Mesenchymal stem cell (in vitro differentiated cells and primary cell): ENCODE measurements at regions not wholly inside any gene's neighbourhood (a gene's known extent, or its start where the extent isn't known, plus 50 kb on each side); places are given as distances from the start of the nearest gene placed in this dataset.

Source experiments
- DNase-seq: peaks from one replicate; pipeline ENCODE4 v3.0.0-alpha.2; 2013
- H2AFZ ChIP-seq: one replicate; pipeline ENCODE4 v1.6.1; 2013; ENCODE audit warnings: low read depth, mild to moderate bottlenecking, control low read depth, inconsistent platforms, low read length, moderate library complexity
- H2AK5ac ChIP-seq: 2 replicates; pipeline ENCODE4 v1.6.1; 2013; ENCODE audit warnings: low read length, moderate library complexity, mild to moderate bottlenecking, inconsistent platforms; ENCODE audit not compliant: severe bottlenecking
- H2BK120ac ChIP-seq: one replicate; pipeline ENCODE4 v1.6.1; 2013; ENCODE audit warnings: low read depth, mild to moderate bottlenecking, inconsistent platforms, low read length, moderate library complexity
- H2BK12ac ChIP-seq, 2 experiments: one replicate each; pipeline ENCODE4 v1.6.1; 2013; ENCODE audit warnings: inconsistent platforms in 2 of 2, low read length in 2 of 2, mild to moderate bottlenecking in 2 of 2, moderate library complexity in 2 of 2, control low read depth in 1 of 2
- H2BK15ac ChIP-seq: one replicate; pipeline ENCODE4 v1.6.1; 2013; ENCODE audit warnings: mild to moderate bottlenecking, low read depth, inconsistent platforms; ENCODE audit not compliant: poor library complexity, severe bottlenecking
- H2BK5ac ChIP-seq: 2 replicates; pipeline ENCODE4 v1.6.1; 2013; ENCODE audit warnings: low read depth, mild to moderate bottlenecking, low read length, control low read depth, inconsistent platforms; ENCODE audit not compliant: poor library complexity, severe bottlenecking
- H3K14ac ChIP-seq, 2 experiments: one replicate each; pipeline ENCODE4 v1.6.1; 2013; ENCODE audit warnings: inconsistent platforms in 2 of 2, low read length in 2 of 2, control low read depth in 1 of 2, mild to moderate bottlenecking in 1 of 2, moderate library complexity in 1 of 2
- H3K18ac ChIP-seq, 2 experiments: one replicate each; pipeline ENCODE4 v1.6.1; 2013; ENCODE audit warnings: inconsistent platforms in 2 of 2, low read length in 2 of 2, control low read depth in 1 of 2, low read depth in 1 of 2, mild to moderate bottlenecking in 1 of 2
- H3K23ac ChIP-seq, 2 experiments: one replicate each; pipeline ENCODE4 v1.6.1; 2013; ENCODE audit warnings: inconsistent platforms in 2 of 2, low read length in 2 of 2, mild to moderate bottlenecking in 2 of 2, moderate library complexity in 2 of 2, control low read depth in 1 of 2
- H3K27ac ChIP-seq: 2 replicates; pipeline ENCODE4 v1.5.1; 2013; ENCODE audit warnings: mild to moderate bottlenecking, moderate library complexity, low read length, control low read depth, inconsistent platforms; ENCODE audit not compliant: poor library complexity, severe bottlenecking
- H3K27me3 ChIP-seq, 2 experiments: 2 replicates each; pipeline versions ENCODE4 v1.6.1 to v1.7.0; 2013; ENCODE audit warnings: low read length in 2 of 2, mild to moderate bottlenecking in 2 of 2, moderate library complexity in 2 of 2, control low read depth in 1 of 2, inconsistent platforms in 1 of 2; ENCODE audit not compliant: control insufficient read depth in 1 of 2, insufficient read depth in 1 of 2
- H3K36me3 ChIP-seq, 2 experiments: 2 replicates each; pipeline versions ENCODE4 v1.6.1 to v1.7.0; 2013; ENCODE audit warnings: low read length in 2 of 2, control low read depth in 1 of 2, inconsistent platforms in 1 of 2, low read depth in 1 of 2, mild to moderate bottlenecking in 1 of 2; ENCODE audit not compliant: insufficient read depth in 2 of 2, control insufficient read depth in 1 of 2
- H3K4ac ChIP-seq, 2 experiments: one replicate each; pipeline ENCODE4 v1.6.1; 2013; ENCODE audit warnings: inconsistent platforms in 2 of 2, low read length in 2 of 2, mild to moderate bottlenecking in 2 of 2, moderate library complexity in 2 of 2, control low read depth in 1 of 2, low read depth in 1 of 2
- H3K4me1 ChIP-seq: 2 replicates; pipeline ENCODE4 v1.6.1; 2013; ENCODE audit warnings: low read depth, low read length, control low read depth; ENCODE audit not compliant: control insufficient read depth, insufficient read depth
- H3K4me2 ChIP-seq: 2 replicates; pipeline ENCODE4 v1.6.1; 2013; ENCODE audit warnings: low read length, mild to moderate bottlenecking, inconsistent platforms; ENCODE audit not compliant: poor library complexity, severe bottlenecking
- H3K4me3 ChIP-seq, 2 experiments: 2 replicates each; pipeline versions ENCODE4 v1.5.1 to v1.7.0; 2013; ENCODE audit warnings: low read length in 2 of 2, mild to moderate bottlenecking in 2 of 2, control low read depth in 1 of 2, low read depth in 1 of 2; ENCODE audit not compliant: insufficient read depth in 1 of 2
- H3K79me1 ChIP-seq: replicated peaks from 2 replicates; pipeline ENCODE4 v1.6.1; 2013; ENCODE audit warnings: mild to moderate bottlenecking, control low read depth, low read length, inconsistent platforms; ENCODE audit not compliant: poor library complexity, severe bottlenecking
- H3K9ac ChIP-seq: 2 replicates; pipeline ENCODE4 v1.7.0; 2013; ENCODE audit warnings: mild to moderate bottlenecking, low read length, moderate library complexity
- H3K9me3 ChIP-seq: 2 replicates; pipeline ENCODE4 v1.7.0; 2013; ENCODE audit warnings: mild to moderate bottlenecking, low read length; ENCODE audit not compliant: control insufficient read depth
- H4K8ac ChIP-seq: one replicate; pipeline ENCODE4 v1.6.1; 2013; ENCODE audit warnings: inconsistent platforms, mild to moderate bottlenecking, low read length, moderate library complexity
- H4K91ac ChIP-seq: one replicate; pipeline ENCODE4 v1.6.1; 2013; ENCODE audit warnings: mild to moderate bottlenecking, low read length, inconsistent platforms
- WGBS: methylation state at CpG from one replicate; pipeline ENCODE4 v1.1.7; 2013; ENCODE audit warnings: mixed read lengths; 5-methylcytosine and 5-hydroxymethylcytosine counted together

DNA sequence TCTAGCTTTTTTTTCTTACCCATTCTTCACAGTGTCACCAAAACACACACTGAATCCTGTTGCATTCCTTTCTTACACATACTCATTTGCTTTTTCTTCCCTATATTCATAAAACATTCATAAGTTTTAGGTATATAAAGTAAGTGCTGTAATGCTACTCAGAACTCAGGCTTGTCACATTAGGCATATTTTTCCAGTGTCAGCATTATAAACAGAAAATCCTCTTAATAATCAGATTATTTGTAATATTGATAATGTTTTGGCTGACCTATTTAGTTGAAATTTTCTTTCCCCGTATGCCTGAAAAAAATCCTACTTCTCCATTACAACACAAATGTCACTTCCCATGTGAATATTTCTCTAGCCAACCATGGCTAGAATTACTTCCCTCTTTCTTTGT lies 743.0 kb upstream of the NUDT12 start:
- Histone ChIP-seq H3K4me1 (no peaks in the 10 kb centered on the region), H3K9me3 (no peaks in the 10 kb centered on the region), H3K14ac (no peak overlapping the region), H3K27me3 (no peaks in the 10 kb centered on the region), H2AK5ac (no peak overlapping the region), H2BK120ac (no peak overlapping the region), H3K4ac (no peak overlapping the region), H3K79me1 (no peaks in the 10 kb centered on the region), H3K36me3 (no peaks in the 10 kb centered on the region), H3K4me3 (no peak overlapping the region), H2BK5ac (no peak overlapping the region), H3K27ac (no peak overlapping the region), H3K4me2 (no peak overlapping the region), H3K9ac (no peak overlapping the region), H3K18ac (no peak overlapping the region), H2AFZ (no peak overlapping the region), H3K23ac (no peak overlapping the region), H4K91ac (no peak overlapping the region), H2BK12ac (no peak overlapping the region), H2BK15ac (no peak overlapping the region), H4K8ac (no peak overlapping the region)
- WGBS: 100% methylated on average over 1 of the region's 1 CpG
- no peak for DNase-seq

DNA sequence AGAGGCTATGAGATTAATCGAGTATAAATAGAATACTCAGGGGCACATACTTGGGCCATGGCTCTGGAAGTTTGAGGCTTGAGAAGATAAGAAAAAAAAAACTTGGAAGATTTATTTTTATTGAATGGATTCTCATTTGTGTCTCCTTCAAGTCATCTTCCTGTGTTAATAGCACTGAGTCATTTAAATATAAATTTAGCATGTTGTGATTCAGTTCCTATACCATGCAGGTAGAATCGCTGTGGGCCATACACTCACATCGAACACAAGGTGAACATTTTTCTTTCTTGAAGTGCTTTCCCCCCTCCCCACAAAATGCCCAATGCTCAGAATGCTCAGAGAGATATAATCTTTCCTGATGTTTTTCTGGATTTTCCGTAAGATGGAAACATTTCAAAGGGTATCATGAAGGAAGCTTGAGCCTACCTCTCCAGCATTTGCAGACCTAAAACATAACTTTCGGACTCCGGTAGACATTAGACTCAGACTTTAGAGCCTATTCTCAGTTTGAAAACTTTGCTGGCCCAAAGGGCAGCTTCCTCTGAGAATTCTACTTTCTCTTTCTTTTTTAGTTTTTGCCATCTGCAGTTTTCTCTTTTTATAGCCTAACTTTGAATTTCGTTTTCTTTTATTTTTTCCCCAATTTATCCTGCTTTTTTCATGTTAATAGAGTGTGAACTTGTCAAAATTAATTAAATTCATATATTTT lies 737.6 kb upstream of the NUDT12 start:
- over 99% methylated on average over 6 of the region's 7 CpGs for WGBS
- Histone ChIP-seq H3K23ac (no peak overlapping the region), H3K18ac (no peak overlapping the region), H2AK5ac (no peak overlapping the region), H4K91ac (no peak overlapping the region), H3K9me3 (no peaks in the 10 kb centered on the region), H2BK12ac (no peak overlapping the region), H3K4me3 (no peak overlapping the region), H3K4me1 (no peaks in the 10 kb centered on the region), H3K27me3 (no peaks in the 10 kb centered on the region), H3K79me1 (no peaks in the 10 kb centered on the region), H3K4ac (no peak overlapping the region), H2AFZ (no peak overlapping the region), H2BK15ac (no peak overlapping the region), H3K14ac (no peak overlapping the region), H4K8ac (no peak overlapping the region), H3K36me3 (no peaks in the 10 kb centered on the region), H2BK120ac (no peak overlapping the region), H2BK5ac (no peak overlapping the region), H3K4me2 (no peak overlapping the region), H3K9ac (no peak overlapping the region), H3K27ac (no peak overlapping the region)
- no peak for DNase-seq

DNA sequence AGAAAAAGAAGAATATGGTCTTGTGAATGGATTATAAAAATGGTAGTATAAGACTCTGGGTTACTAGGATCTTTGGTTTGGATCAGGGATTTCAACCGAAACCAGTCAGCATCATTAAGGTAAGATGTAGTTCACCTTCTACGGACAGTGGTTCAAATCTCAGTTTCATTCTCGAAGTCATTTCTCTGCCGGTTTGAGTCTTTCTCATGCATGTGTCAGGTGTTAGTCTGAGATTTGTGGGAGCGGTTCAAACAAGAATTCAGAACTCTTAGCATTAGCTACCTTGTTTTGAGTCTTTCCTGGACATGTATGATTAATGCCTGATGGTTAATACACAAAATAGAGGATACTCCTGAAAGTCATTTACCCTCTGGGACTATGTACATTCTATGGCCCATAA lies 735.9 kb upstream of the NUDT12 start:
- no peaks in the 10 kb centered on the region for H3K9me3 ChIP-seq
- no peak overlapping the region for H3K4ac ChIP-seq
- no peak overlapping the region for H2BK12ac ChIP-seq
- H3K36me3 ChIP-seq: no peaks in the 10 kb centered on the region
- no peak overlapping the region for H3K27ac ChIP-seq
- WGBS: 94% methylated on average over 5 of the region's 5 CpGs
- H4K8ac ChIP-seq: no peak overlapping the region
- H3K27me3 ChIP-seq: no peaks in the 10 kb centered on the region
- H3K4me2 ChIP-seq: no peak overlapping the region
- H2AFZ ChIP-seq: no peak overlapping the region
- no peak overlapping the region for H3K9ac ChIP-seq
- no peak overlapping the region for H2BK15ac ChIP-seq
- H3K14ac ChIP-seq: no peak overlapping the region
- no peaks in the 10 kb centered on the region for H3K79me1 ChIP-seq
- H3K23ac ChIP-seq: no peak overlapping the region
- no peak overlapping the region for H4K91ac ChIP-seq
- H3K4me1 ChIP-seq: no peaks in the 10 kb centered on the region
- H2AK5ac ChIP-seq: no peak overlapping the region
- no peak overlapping the region for H3K18ac ChIP-seq
- H2BK120ac ChIP-seq: no peak overlapping the region
- no peak for DNase-seq
- no peak overlapping the region for H2BK5ac ChIP-seq
- no peak overlapping the region for H3K4me3 ChIP-seq

DNA sequence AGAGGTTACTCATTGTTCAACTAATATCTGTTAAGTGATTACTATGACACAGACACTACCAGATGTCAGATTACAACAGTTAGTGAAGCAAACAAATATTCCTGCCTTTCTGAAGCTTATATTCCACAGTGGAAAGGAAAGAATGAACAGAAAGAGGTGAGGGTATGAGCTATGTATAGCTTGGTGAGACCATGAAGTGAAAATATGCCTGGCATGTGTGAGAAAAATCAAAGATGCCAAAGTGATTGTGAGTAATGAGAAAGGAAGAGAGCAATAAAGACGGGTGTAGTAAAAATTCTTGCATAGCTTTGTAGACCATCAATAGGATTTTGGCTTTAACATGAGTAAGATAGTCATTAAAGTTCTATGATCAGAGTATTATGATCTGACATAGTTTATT lies 734.5 kb upstream of the NUDT12 start:
- Histone ChIP-seq H3K4me3 (no peak overlapping the region), H2BK15ac (no peak overlapping the region), H3K18ac (no peak overlapping the region), H2BK120ac (no peak overlapping the region), H4K91ac (no peak overlapping the region), H3K79me1 (no peaks in the 10 kb centered on the region), H3K9ac (no peak overlapping the region), H3K14ac (no peak overlapping the region), H3K9me3 (no peaks in the 10 kb centered on the region), H2AK5ac (no peak overlapping the region), H3K4me1 (no peaks in the 10 kb centered on the region), H3K4ac (no peak overlapping the region), H3K4me2 (no peak overlapping the region), H3K23ac (no peak overlapping the region), H3K27ac (no peak overlapping the region), H3K27me3 (no peaks in the 10 kb centered on the region), H2BK5ac (no peak overlapping the region), H3K36me3 (no peaks in the 10 kb centered on the region), H2BK12ac (no peak overlapping the region), H4K8ac (no peak overlapping the region), H2AFZ (no peak overlapping the region)
- 14% methylated on average over 1 of the region's 1 CpG for WGBS
- DNase-seq: peak; percentile 48
